NT2/D1 (cell line): ENCODE measurements at regions not wholly inside any gene's neighbourhood (a gene's known extent, or its start where the extent isn't known, plus 50 kb on each side); places are given as distances from the start of the nearest gene placed in this dataset.

Source experiments
- DNase-seq: peaks from one replicate; pipeline ENCODE4 v3.0.0-alpha.2; 2011; ENCODE audit warnings: low read depth, low spot score
- H3K27me3 ChIP-seq: 2 replicates; pipeline ENCODE4 v1.6.0; 2011; ENCODE audit warnings: mild to moderate bottlenecking; ENCODE audit not compliant: insufficient read length, insufficient read depth
- H3K36me3 ChIP-seq: 2 replicates; pipeline ENCODE4 v1.6.1; 2011; ENCODE audit warnings: mild to moderate bottlenecking, low read length, mixed read lengths; ENCODE audit not compliant: insufficient read depth, insufficient read length
- H3K4me1 ChIP-seq: 2 replicates; pipeline ENCODE4 v1.5.1; 2011; ENCODE audit not compliant: insufficient read depth, insufficient read length
- H3K4me3 ChIP-seq: 2 replicates; pipeline ENCODE4 v1.5.1; 2011; ENCODE audit warnings: low read depth; ENCODE audit not compliant: insufficient read length
- H3K9ac ChIP-seq: 2 replicates; pipeline ENCODE4 v1.6.0; 2011; ENCODE audit warnings: low read depth; ENCODE audit not compliant: insufficient read length
- H3K9me3 ChIP-seq: 2 replicates; pipeline ENCODE4 v1.5.1; 2011; ENCODE audit warnings: mild to moderate bottlenecking, low read length; ENCODE audit not compliant: insufficient read depth
- SUZ12 ChIP-seq: IDR thresholded peaks from 2 replicates; pipeline ENCODE4 v1.6.1; 2011; ENCODE audit not compliant: insufficient read length, insufficient read depth; ENCODE audit errors: extremely low read depth
- YY1 ChIP-seq: IDR thresholded peaks from 2 replicates; pipeline ENCODE4 v1.6.1; 2011; ENCODE audit not compliant: insufficient read length, insufficient read depth
- ZNF274 ChIP-seq: IDR thresholded peaks from 2 replicates; pipeline ENCODE4 v1.6.1; 2011; ENCODE audit warnings: mild to moderate bottlenecking, low read depth, low read length

GRCh38 chr2:147110317-147110716 is 734.5 kb upstream of the ACVR2A start:
- H3K27me3 ChIP-seq = no peaks in the 10 kb centered on the region
- no peaks in the 10 kb centered on the region for H3K36me3 ChIP-seq
- no peak overlapping the region for H3K9ac ChIP-seq
- H3K4me3 ChIP-seq = no peak overlapping the region
- H3K4me1 ChIP-seq = no peaks in the 10 kb centered on the region
- TF ChIP-seq YY1 (no peak), SUZ12 (no peak), ZNF274 (no peak)
- no peak for DNase-seq
- no peaks in the 10 kb centered on the region for H3K9me3 ChIP-seq

- H3K27me3 ChIP-seq = no peaks in the 10 kb centered on the region
- no peaks in the 10 kb centered on the region for H3K9me3 ChIP-seq
- H3K4me3 ChIP-seq = no peak overlapping the region
- no peaks in the 10 kb centered on the region for H3K36me3 ChIP-seq
- no peaks in the 10 kb centered on the region for H3K4me1 ChIP-seq
- TF ChIP-seq ZNF274 (no peak), SUZ12 (no peak), YY1 (no peak)
- no peak for DNase-seq
- no peak overlapping the region for H3K9ac ChIP-seq
Measured at GRCh38 chr2:147109291-147109690, 735.5 kb upstream of the ACVR2A start.

- DNase-seq = no peak
- H3K9me3 ChIP-seq = no peaks in the 10 kb centered on the region
- H3K4me3 ChIP-seq = no peak overlapping the region
- H3K9ac ChIP-seq = no peak overlapping the region
- no peak for TF ChIP-seq YY1
- no peak for TF ChIP-seq ZNF274
- TF ChIP-seq SUZ12 = no peak
- no peaks in the 10 kb centered on the region for H3K27me3 ChIP-seq
- H3K36me3 ChIP-seq = no peaks in the 10 kb centered on the region
- H3K4me1 ChIP-seq = no peaks in the 10 kb centered on the region
Measured at GRCh38 chr2:147108548-147108947, 736.3 kb upstream of the ACVR2A start.

GRCh38 chr2:147101941-147102790 is 742.7 kb upstream of the ACVR2A start:
- TF ChIP-seq SUZ12 (no peak), ZNF274 (no peak), YY1 (no peak)
- H3K9me3 ChIP-seq = no peaks in the 10 kb centered on the region
- no peaks in the 10 kb centered on the region for H3K4me1 ChIP-seq
- H3K36me3 ChIP-seq = no peaks in the 10 kb centered on the region
- no peak overlapping the region for H3K9ac ChIP-seq
- no peaks in the 10 kb centered on the region for H3K27me3 ChIP-seq
- no peak overlapping the region for H3K4me3 ChIP-seq
- DNase-seq = no peak

GRCh38 chr2:147100406-147101035 is 744.3 kb upstream of the ACVR2A start:
- DNase-seq = no peak
- Histone ChIP-seq H3K9me3 (no peaks in the 10 kb centered on the region), H3K9ac (no peak overlapping the region), H3K27me3 (no peaks in the 10 kb centered on the region), H3K4me1 (no peaks in the 10 kb centered on the region), H3K36me3 (no peaks in the 10 kb centered on the region), H3K4me3 (no peak overlapping the region)
- TF ChIP-seq YY1 = no peak
- no peak for TF ChIP-seq ZNF274
- TF ChIP-seq SUZ12 = no peak

GRCh38 chr2:147099845-147100244 is 745.0 kb upstream of the ACVR2A start:
- no peak overlapping the region for H3K4me3 ChIP-seq
- DNase-seq = no peak
- TF ChIP-seq SUZ12 = no peak
- TF ChIP-seq YY1 = no peak
- no peak for TF ChIP-seq ZNF274
- H3K9me3 ChIP-seq = no peaks in the 10 kb centered on the region
- H3K36me3 ChIP-seq = no peaks in the 10 kb centered on the region
- no peak overlapping the region for H3K9ac ChIP-seq
- H3K27me3 ChIP-seq = no peaks in the 10 kb centered on the region
- no peaks in the 10 kb centered on the region for H3K4me1 ChIP-seq

GRCh38 chr2:147098940-147099339 is 745.9 kb upstream of the ACVR2A start:
- no peak overlapping the region for H3K9ac ChIP-seq
- H3K9me3 ChIP-seq = no peaks in the 10 kb centered on the region
- no peaks in the 10 kb centered on the region for H3K27me3 ChIP-seq
- TF ChIP-seq YY1 (no peak), ZNF274 (no peak), SUZ12 (no peak)
- H3K4me3 ChIP-seq = no peak overlapping the region
- H3K4me1 ChIP-seq = no peaks in the 10 kb centered on the region
- no peaks in the 10 kb centered on the region for H3K36me3 ChIP-seq
- no peak for DNase-seq
